K562 (cell line): ENCODE measurements at regions not wholly inside any gene's neighbourhood (a gene's known extent, or its start where the extent isn't known, plus 50 kb on each side); places are given as distances from the start of the nearest gene placed in this dataset.

ENCODE experiments used
- ADNP ChIP-seq: fragments of 200-800 bp; sonication (Bioruptor generic); IDR thresholded peaks from 2 replicates; pipeline ENCODE4 v1.6.1; 2016; ENCODE audit warnings: missing genetic modification characterization, missing compliant biosample characterization
- CTCF ChIP-seq, 3 experiments: IDR thresholded peaks in 2 of 3; conservative IDR thresholded peaks in 1 of 3; 2 replicates each; pipeline ENCODE4 v1.5.1; 2011 to 2012; ENCODE audit warnings: low read length in 3 of 3, mild to moderate bottlenecking in 3 of 3, control low read depth in 2 of 3, improper control_type of control experiment in 1 of 3, inconsistent platforms in 1 of 3, low read depth in 1 of 3, mixed read lengths in 1 of 3, moderate library complexity in 1 of 3; ENCODE audit not compliant: insufficient read depth in 2 of 3
- EWSR1 ChIP-seq: fragments of 450-650 bp; IDR thresholded peaks from 2 replicates; pipeline ENCODE4 v1.6.1; 2018; ENCODE audit warnings: borderline replicate concordance, mild to moderate bottlenecking, low read depth, moderate library complexity; ENCODE audit not compliant: partially characterized antibody
- FOXP4 ChIP-seq: sonication (generic); formaldehyde crosslinking; IDR thresholded peaks from 2 replicates; pipeline ENCODE4 v1.8.0; 2022; ENCODE audit warnings: mild to moderate bottlenecking, missing genetic modification reagents, borderline replicate concordance
- JUND ChIP-seq, 2 experiments: IDR thresholded peaks; 2 replicates in 1 of 2; 3 replicates in 1 of 2; pipeline ENCODE4 v1.6.1; 2011; ENCODE audit warnings: borderline replicate concordance in 2 of 2, low read depth in 2 of 2, low read length in 2 of 2, improper control_type of control experiment in 1 of 2, missing biosample characterization in 1 of 2, missing genetic modification characterization in 1 of 2, missing genetic modification reagents in 1 of 2
- NEUROD1 ChIP-seq: fragments of 150-350 bp; IDR thresholded peaks from 2 replicates; pipeline ENCODE4 v1.6.1; 2014; ENCODE audit warnings: borderline replicate concordance, low read length, low read depth; ENCODE audit not compliant: partially characterized antibody
- NR2C1 ChIP-seq, 2 experiments: fragments of 450-650 bp; IDR thresholded peaks; 2 replicates each; pipeline ENCODE4 v1.6.1; 2017; ENCODE audit warnings: mild to moderate bottlenecking in 2 of 2, antibody characterized with exemption in 1 of 2, inconsistent platforms in 1 of 2, missing compliant biosample characterization in 1 of 2, missing genetic modification characterization in 1 of 2
- NR2F6 ChIP-seq: fragments of 450-650 bp; formaldehyde crosslinking; IDR thresholded peaks from 2 replicates; pipeline ENCODE4 v1.4.0; 2020; ENCODE audit warnings: mild to moderate bottlenecking
- PHF8 ChIP-seq: fragments of 200-600 bp; sonication (generic); IDR thresholded peaks from 2 replicates; pipeline ENCODE4 v1.6.1; 2012; ENCODE audit warnings: mixed run types, mild to moderate bottlenecking, inconsistent platforms, low read length, moderate library complexity, borderline replicate concordance
- POLR2H ChIP-seq: IDR thresholded peaks from 2 replicates; pipeline ENCODE4 v1.6.1; 2016; ENCODE audit warnings: missing genetic modification characterization, low read depth, mild to moderate bottlenecking, control low read depth, missing compliant biosample characterization, moderate library complexity
- RFX5 ChIP-seq: IDR thresholded peaks from 2 replicates; pipeline ENCODE4 v1.6.1; 2011; ENCODE audit warnings: low read depth, mild to moderate bottlenecking, improper control_type of control experiment, low read length
- SMARCB1 ChIP-seq: IDR thresholded peaks from 2 replicates; pipeline ENCODE4 v1.6.1; 2011; ENCODE audit warnings: improper control_type of control experiment, low read depth; ENCODE audit not compliant: insufficient read length
- TEAD1 ChIP-seq, 2 experiments: fragments of 450-650 bp in 1 of 2; sonication (generic) in 1 of 2; formaldehyde crosslinking; IDR thresholded peaks; 2 replicates each; pipeline versions ENCODE4 v1.4.0 to v1.8.0; 2020 to 2022; ENCODE audit warnings: mild to moderate bottlenecking in 2 of 2, missing genetic modification reagents in 1 of 2
- YY1 ChIP-seq, 3 experiments: IDR thresholded peaks; 2 replicates each; pipeline ENCODE4 v1.6.1; 2011; ENCODE audit warnings: low read length in 2 of 3, mild to moderate bottlenecking in 2 of 3, moderate library complexity in 2 of 3, borderline replicate concordance in 1 of 3, control low read depth in 1 of 3, low read depth in 1 of 3; ENCODE audit not compliant: insufficient read depth in 3 of 3, insufficient replicate concordance in 2 of 3, control insufficient read depth in 1 of 3, insufficient read length in 1 of 3; ENCODE audit errors: extremely low read depth in 1 of 3
- ZBTB7A ChIP-seq: IDR thresholded peaks from 2 replicates; pipeline ENCODE4 v1.6.1; 2011; ENCODE audit warnings: low read depth, mild to moderate bottlenecking, low read length, moderate library complexity, borderline replicate concordance; ENCODE audit not compliant: control insufficient read depth
- ZEB2 ChIP-seq: fragments of 450-650 bp; IDR thresholded peaks from 2 replicates; pipeline ENCODE4 v1.6.1; 2016

GRCh38 chr7:121547544-121548092 lies 151.5 kb upstream of the FAM3C start (continued):
- TF ChIP-seq FOXP4 (CRISPR knock-in tag) (no peak), RFX5 (no peak), TEAD1 (CRISPR knock-in tag; IDR thresholded peaks at IDR 0.05) (no peak), POLR2H (tag) (peak; percentile 60), NR2C1 (IDR thresholded peaks at IDR 0.05) (no peak), NR2C1 (tag; IDR thresholded peaks at IDR 0.05) (no peak), NR2F6 (CRISPR knock-in tag) (no peak), PHF8 (no peak), JUND (IDR thresholded peaks at IDR 0.05; ENCODE audit: borderline replicate concordance, low read depth, low read length) (no peak), JUND (tag; IDR thresholded peaks at IDR 0.05; ENCODE audit: borderline replicate concordance, low read depth, low read length) (peak; percentile 52; the same call in 1 of the 3 replicates), ZBTB7A (no peak), YY1 (IDR thresholded peaks at IDR 0.05; ENCODE audit: borderline replicate concordance in 1 of 3, control insufficient read depth in 1 of 3, extremely low read depth in 1 of 3, insufficient read depth in 3 of 3, insufficient read length in 1 of 3, insufficient replicate concordance in 2 of 3, low read depth in 1 of 3, low read length in 2 of 3) (no peak), EWSR1 (no peak), NEUROD1 (no peak), CTCF (IDR thresholded peaks at IDR 0.05 in 2 of 3, conservative IDR thresholded peaks at IDR 0.05 in 1 of 3; ENCODE audit: insufficient read depth in 2 of 3, low read depth in 1 of 3, low read length in 3 of 3) (peak; percentile 70 to 95 (median 77)), ADNP (tag) (0 out of 2 replicates have a peak, but pooled peaks have one; percentile 27), SMARCB1 (no peak), ZEB2 (no peak)
